Natural killer cell (primary cell): ENCODE measurements at regions not wholly inside any gene's neighbourhood (a gene's known extent, or its start where the extent isn't known, plus 50 kb on each side); places are given as distances from the start of the nearest gene placed in this dataset.

Source experiments
- ATAC-seq, 3 donors: fragments of 150-1000 bp in 2 of 3; fragments of 200-7000 bp in 1 of 3; cut with Tn5 transposase; 1 replicate in 1 of 3; 2 replicates in 2 of 3; pipeline ENCODE4 v1.10.0; 2021; ENCODE audit warnings: mild to moderate bottlenecking in 2 of 3, moderate library complexity in 2 of 3
- DNase-seq, 2 donors: peaks; one replicate each; pipeline versions ENCODE4 v3.0.0 to v3.0.0-alpha.2; 2013 to 2021; ENCODE audit warnings: mixed read lengths in 1 of 2
- H3K27ac ChIP-seq: one replicate; pipeline ENCODE4 v1.5.1; 2013; ENCODE audit warnings: mild to moderate bottlenecking, low read length
- H3K27me3 ChIP-seq: one replicate; pipeline ENCODE4 v1.6.1; 2013; ENCODE audit warnings: low read length; ENCODE audit not compliant: control insufficient read depth, insufficient read depth
- H3K36me3 ChIP-seq: one replicate; pipeline ENCODE4 v1.6.1; 2013; ENCODE audit warnings: low read length; ENCODE audit not compliant: control insufficient read depth, insufficient read depth
- H3K4me1 ChIP-seq: one replicate; pipeline ENCODE4 v1.6.1; 2013; ENCODE audit warnings: low read length; ENCODE audit not compliant: control insufficient read depth, insufficient read depth
- H3K4me3 ChIP-seq: one replicate; pipeline ENCODE4 v1.5.1; 2013; ENCODE audit warnings: low read length
- H3K9me3 ChIP-seq: one replicate; pipeline ENCODE4 v1.6.1; 2013; ENCODE audit warnings: low read length; ENCODE audit not compliant: control insufficient read depth, insufficient read depth
- H3K27ac Mint-ChIP-seq, 2 donors: one replicate each; pipeline ENCODE4 v1.8.0; 2022; ENCODE audit warnings: mild to moderate bottlenecking in 2 of 2, mixed read lengths in 2 of 2, moderate library complexity in 1 of 2
- H3K27me3 Mint-ChIP-seq, 2 donors: one replicate each; pipeline ENCODE4 v1.8.0; 2022; ENCODE audit warnings: low read depth in 2 of 2, mixed read lengths in 2 of 2
- H3K36me3 Mint-ChIP-seq: one replicate; pipeline ENCODE4 v1.8.0; 2022; ENCODE audit warnings: mixed read lengths
- H3K4me1 Mint-ChIP-seq, 2 donors: one replicate each; pipeline ENCODE4 v1.8.0; 2022; ENCODE audit warnings: mixed read lengths in 2 of 2
- H3K4me3 Mint-ChIP-seq: one replicate; pipeline ENCODE4 v1.8.0; 2022; ENCODE audit warnings: mild to moderate bottlenecking, moderate library complexity, mixed read lengths
- H3K9me3 Mint-ChIP-seq, 2 donors: one replicate each; pipeline ENCODE4 v1.8.0; 2022; ENCODE audit warnings: mixed read lengths in 2 of 2
- CTCF ChIP-seq: fragments of 200-600 bp; IDR thresholded peaks from one replicate; pipeline ENCODE4 v1.8.0; 2022; ENCODE audit warnings: antibody characterized with exemption
- WGBS: methylation state at CpG from one replicate; pipeline ENCODE4 v1.1.7; 2013; ENCODE audit warnings: missing lambda C conversion rate; ENCODE audit not compliant: insufficient coverage; 5-methylcytosine and 5-hydroxymethylcytosine counted together
- intact Hi-C: fragments of 100-400 bp; cut with micrococcal nuclease; formaldehyde crosslinking; loops from one replicate; pipeline ENCODE4 v1.14.2; 2022

GRCh38 chr18:10197097-10197496, 257.3 kb upstream of the APCDD1 start:
- H3K4me1 Mint-ChIP-seq = no peaks in the 10 kb centered on the region
- no peaks in the 10 kb centered on the region for H3K27me3 Mint-ChIP-seq
- no peaks in the 10 kb centered on the region for H3K36me3 Mint-ChIP-seq
- Histone ChIP-seq H3K27me3 (no peaks in the 10 kb centered on the region), H3K4me3 (no peak overlapping the region), H3K4me1 (no peaks in the 10 kb centered on the region), H3K9me3 (no peaks in the 10 kb centered on the region), H3K36me3 (no peaks in the 10 kb centered on the region), H3K27ac (no peak overlapping the region)
- no peaks in the 10 kb centered on the region for H3K9me3 Mint-ChIP-seq
- DNase-seq (no peak), ATAC-seq (no peak)
- H3K4me3 Mint-ChIP-seq = no peak overlapping the region
- WGBS = 90% methylated on average over 12 of the region's 12 CpGs
- TF ChIP-seq CTCF = no peak
- no peak overlapping the region for H3K27ac Mint-ChIP-seq
- intact Hi-C loops = no loop called here

DNA sequence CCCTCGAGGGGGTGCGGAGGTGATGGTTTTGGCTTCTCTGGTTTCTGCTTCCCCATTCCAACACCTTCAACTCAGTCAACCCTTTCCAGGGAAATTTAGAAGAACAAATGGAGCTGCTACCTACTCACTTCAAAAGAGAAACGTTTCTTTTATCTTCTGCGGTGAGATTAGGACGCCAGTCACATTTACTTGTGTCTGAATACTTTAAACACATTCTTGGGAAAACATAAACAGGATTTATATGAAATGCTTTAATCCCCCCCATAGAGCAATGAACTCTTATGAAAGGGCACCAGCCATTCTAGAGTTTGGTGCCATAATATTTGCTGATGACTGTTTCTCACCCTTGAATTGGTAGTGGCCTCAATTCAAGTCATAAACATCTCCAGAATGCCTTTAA, 253.2 kb upstream of the APCDD1 start:
- intact Hi-C loops = no loop called here

DNA sequence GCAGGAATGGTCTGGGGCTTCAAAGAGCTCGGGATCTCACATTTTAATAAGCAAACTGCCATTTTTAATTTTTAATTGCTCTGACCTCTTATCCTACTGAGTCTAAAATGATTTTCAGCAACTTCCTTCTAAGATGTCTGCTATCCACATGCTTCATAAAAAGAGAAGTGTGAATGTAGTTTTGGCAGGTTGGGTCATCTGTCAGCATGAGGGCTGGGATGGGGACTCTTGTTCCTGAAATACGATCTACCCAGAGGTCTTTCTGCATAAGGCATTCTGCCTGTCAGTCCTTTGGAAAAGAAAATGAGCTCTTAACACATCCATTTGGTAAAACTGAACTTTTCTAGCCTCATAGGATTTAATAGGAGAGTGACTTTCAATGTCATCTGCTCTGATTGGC, 252.8 kb upstream of the APCDD1 start:
- no peak overlapping the region for H3K27ac Mint-ChIP-seq
- no peaks in the 10 kb centered on the region for H3K27me3 Mint-ChIP-seq
- no peak for TF ChIP-seq CTCF
- no peak for ATAC-seq
- no peaks in the 10 kb centered on the region for H3K4me1 Mint-ChIP-seq
- no peaks in the 10 kb centered on the region for H3K4me1 ChIP-seq
- H3K4me3 Mint-ChIP-seq = no peak overlapping the region
- no peaks in the 10 kb centered on the region for H3K36me3 ChIP-seq
- intact Hi-C loops = no loop called here
- no peaks in the 10 kb centered on the region for H3K9me3 ChIP-seq
- H3K27me3 ChIP-seq = no peaks in the 10 kb centered on the region
- H3K9me3 Mint-ChIP-seq = no peaks in the 10 kb centered on the region
- no peaks in the 10 kb centered on the region for H3K36me3 Mint-ChIP-seq
- H3K4me3 ChIP-seq = no peak overlapping the region
- DNase-seq = no peak
- H3K27ac ChIP-seq = no peak overlapping the region
- 62% methylated on average over 2 of the region's 2 CpGs for WGBS

More for the DNA sequence above, 253.2 kb upstream of the APCDD1 start:
- WGBS = 88% methylated on average over 5 of the region's 5 CpGs
- H3K27ac ChIP-seq = no peak overlapping the region
- no peaks in the 10 kb centered on the region for H3K27me3 ChIP-seq
- H3K36me3 Mint-ChIP-seq = no peaks in the 10 kb centered on the region
- no peaks in the 10 kb centered on the region for H3K36me3 ChIP-seq
- H3K4me1 Mint-ChIP-seq = no peaks in the 10 kb centered on the region
- ATAC-seq (no peak), DNase-seq (no peak)
- no peak overlapping the region for H3K4me3 ChIP-seq
- H3K27me3 Mint-ChIP-seq = no peaks in the 10 kb centered on the region
- no peaks in the 10 kb centered on the region for H3K9me3 ChIP-seq
- no peak overlapping the region for H3K27ac Mint-ChIP-seq
- no peaks in the 10 kb centered on the region for H3K9me3 Mint-ChIP-seq
- no peaks in the 10 kb centered on the region for H3K4me1 ChIP-seq
- H3K4me3 Mint-ChIP-seq = no peak overlapping the region
- TF ChIP-seq CTCF = no peak

DNA sequence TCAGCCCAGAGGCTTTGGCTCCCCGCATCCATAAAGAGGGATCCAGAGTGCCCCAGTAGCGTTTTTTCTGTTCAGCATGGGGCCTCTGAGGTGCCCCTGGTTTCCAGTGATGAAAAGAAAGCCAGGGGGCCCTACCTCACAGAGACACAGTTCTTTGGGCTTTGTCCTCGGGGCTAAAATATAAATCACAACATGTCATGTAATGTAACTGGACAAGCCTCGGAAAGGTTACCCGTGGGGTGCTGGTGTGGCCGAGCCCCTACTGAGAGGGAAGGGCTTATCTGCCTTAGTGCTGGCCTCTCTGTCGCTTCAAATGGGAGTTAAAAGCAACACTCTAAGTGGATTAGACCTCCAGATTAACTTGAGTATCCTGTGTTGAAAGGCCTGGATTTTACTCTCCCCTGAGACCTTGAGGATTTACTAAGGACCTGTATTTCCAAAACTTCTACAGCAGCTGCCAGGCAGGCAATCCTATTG, 251.6 kb upstream of the APCDD1 start:
- DNase-seq = no peak
- TF ChIP-seq CTCF = no peak
- intact Hi-C loops = no loop called here
- Histone ChIP-seq H3K4me3 (no peak overlapping the region), H3K4me1 (no peaks in the 10 kb centered on the region), H3K27me3 (no peaks in the 10 kb centered on the region), H3K36me3 (no peaks in the 10 kb centered on the region), H3K27ac (no peak overlapping the region), H3K9me3 (no peaks in the 10 kb centered on the region)
- Mint-ChIP-seq H3K9me3 (no peaks in the 10 kb centered on the region), H3K27ac (no peak overlapping the region), H3K4me1 (no peaks in the 10 kb centered on the region), H3K4me3 (no peak overlapping the region), H3K27me3 (no peaks in the 10 kb centered on the region), H3K36me3 (no peaks in the 10 kb centered on the region)
- ATAC-seq = no peak
- 78% methylated on average over 7 of the region's 7 CpGs for WGBS
